A549 (cell line): ENCODE measurements at regions not wholly inside any gene's neighbourhood (a gene's known extent, or its start where the extent isn't known, plus 50 kb on each side); places are given as distances from the start of the nearest gene placed in this dataset.

Experiments
- ATAC-seq, 2 experiments: fragments of 200-7000 bp in 1 of 2; fragments of >200 bp in 1 of 2; cut with Nextera tagmentation in 1 of 2; cut with Tn5 transposase in 1 of 2; 3 replicates each; pipeline versions ENCODE4 v1.8.0 to v1.9.1; 2018 to 2020; ENCODE audit warnings: mild to moderate bottlenecking in 1 of 2, moderate library complexity in 1 of 2
- CTCF ChIA-PET: fragments of 300-600 bp; sonication (Branson Sonifier 250); formaldehyde crosslinking; extraction: SDS; loops from one replicate; lab custom pipeline; 2021; ENCODE audit warnings: antibody characterized with exemption, inconsistent platforms; lab: Yijun Ruan, JAX
- POLR2A ChIA-PET: fragments of 350-600 bp; formaldehyde crosslinking; extraction: SDS; loops from one replicate; lab custom pipeline; 2021; ENCODE audit warnings: antibody characterized with exemption, inconsistent platforms; lab: Yijun Ruan, JAX
- DNase-seq, 2 experiments: peaks; one replicate each; pipeline versions ENCODE4 v3.0.0 to v3.0.0-alpha.2; 2011 to 2016; ENCODE audit warnings: low read depth in 1 of 2, low spot score in 1 of 2
- FAIRE-seq: peaks from 2 replicates; lab custom pipeline; 2011; peaks lifted over from hg19 to GRCh38; lab: Jason Lieb, UNC
- H3K27ac ChIP-seq, 2 experiments: fragments of >200 bp; sonication (Bioruptor Twin); formaldehyde crosslinking; 3 replicates each; pipeline ENCODE4 v1.5.1; 2016 to 2017
- H3K4me1 ChIP-seq: fragments of >200 bp; sonication (Bioruptor Twin); formaldehyde crosslinking; 3 replicates; pipeline ENCODE4 v1.6.1; 2016
- H3K4me2 ChIP-seq: fragments of >200 bp; sonication (Bioruptor Twin); formaldehyde crosslinking; 3 replicates; pipeline ENCODE4 v1.6.1; 2016
- H3K4me3 ChIP-seq: fragments of >200 bp; sonication (Bioruptor Twin); formaldehyde crosslinking; 3 replicates; pipeline ENCODE4 v1.5.1; 2016
- H3K9me3 ChIP-seq: fragments of >200 bp; sonication (Bioruptor Twin); formaldehyde crosslinking; 3 replicates; pipeline ENCODE4 v1.6.1; 2016
- CHD2 ChIP-seq: fragments of 150-350 bp; IDR thresholded peaks from 2 replicates; pipeline ENCODE4 v1.6.1; 2014; ENCODE audit warnings: low read length; ENCODE audit not compliant: partially characterized antibody
- HOXB13 ChIP-seq: fragments of 250-450 bp; sonication (Bioruptor Pico); IDR thresholded peaks from 2 replicates; pipeline ENCODE4 v1.5.0; 2020; ENCODE audit warnings: low read depth, mild to moderate bottlenecking, moderate library complexity
- HOXB5 ChIP-seq: fragments of 250-450 bp; sonication (Bioruptor Pico); IDR thresholded peaks from 2 replicates; pipeline ENCODE4 v1.5.0; 2020; ENCODE audit warnings: mild to moderate bottlenecking, moderate library complexity
- JUN ChIP-seq, 2 experiments: fragments of >200 bp; sonication (Bioruptor Twin); formaldehyde crosslinking; IDR thresholded peaks; 2 replicates in 1 of 2; 3 replicates in 1 of 2; pipeline ENCODE4 v1.6.1; 2016 to 2017
- JUNB ChIP-seq: fragments of >200 bp; sonication (Bioruptor Twin); formaldehyde crosslinking; IDR thresholded peaks from 2 replicates; pipeline ENCODE4 v1.6.1; 2016
- MAZ ChIP-seq: fragments of 150-350 bp; IDR thresholded peaks from 2 replicates; pipeline ENCODE4 v1.6.1; 2014; ENCODE audit warnings: antibody characterized with exemption, low read depth, low read length, borderline replicate concordance
- NPAS2 ChIP-seq: fragments of 250-450 bp; sonication (Bioruptor Pico); IDR thresholded peaks from 2 replicates; pipeline ENCODE4 v1.8.0; 2022; ENCODE audit warnings: mild to moderate bottlenecking, moderate library complexity, borderline replicate concordance
- PHF8 ChIP-seq: fragments of 200-600 bp; sonication (generic); IDR thresholded peaks from 2 replicates; pipeline ENCODE4 v1.6.1; 2016; ENCODE audit warnings: low read depth, mild to moderate bottlenecking, antibody characterized with exemption, moderate library complexity, borderline replicate concordance
- RAD21 ChIP-seq, 2 experiments: fragments of >200 bp in 1 of 2; sonication (Bioruptor Twin) in 1 of 2; formaldehyde crosslinking in 1 of 2; IDR thresholded peaks in 1 of 2; conservative IDR thresholded peaks in 1 of 2; 2 replicates in 1 of 2; 3 replicates in 1 of 2; pipeline ENCODE4 v1.6.1; 2012 to 2018; ENCODE audit warnings: inconsistent platforms in 1 of 2
- RARB ChIP-seq: fragments of 250-450 bp; sonication (Bioruptor Pico); IDR thresholded peaks from 2 replicates; pipeline ENCODE4 v1.8.0; 2021; ENCODE audit warnings: mild to moderate bottlenecking, moderate library complexity
- RFX5 ChIP-seq: fragments of 450-650 bp; IDR thresholded peaks from 2 replicates; pipeline ENCODE4 v1.7.1; 2014; ENCODE audit warnings: antibody characterized with exemption, mild to moderate bottlenecking, moderate library complexity
- TFCP2L1 ChIP-seq: fragments of 250-450 bp; sonication (Bioruptor Pico); IDR thresholded peaks from 2 replicates; pipeline ENCODE4 v1.5.0; 2021; ENCODE audit warnings: mild to moderate bottlenecking
- ZC3H11A ChIP-seq: fragments of 450-650 bp; IDR thresholded peaks from 2 replicates; pipeline ENCODE4 v1.6.1; 2014; ENCODE audit warnings: antibody characterized with exemption, mild to moderate bottlenecking
- WGBS: methylation state at CpG from one replicate; pipeline ENCODE4 v1.1.6; 2017; ENCODE audit errors: missing lambda C conversion rate; 5-methylcytosine and 5-hydroxymethylcytosine counted together
- TF ChIP-seq, protein P1 (sequence below): IDR thresholded peaks from 2 replicates; pipeline ENCODE4 v1.6.1; 2012
- TF ChIP-seq, protein P2 (sequence below): fragments of 450-650 bp; IDR thresholded peaks from 2 replicates; pipeline ENCODE4 v1.6.1; 2014; ENCODE audit warnings: antibody characterized with exemption
- TF ChIP-seq, protein P3 (sequence below): fragments of >200 bp; sonication (Bioruptor Twin); formaldehyde crosslinking; IDR thresholded peaks from 3 replicates; pipeline ENCODE4 v1.6.1; 2016
- TF ChIP-seq, protein P4 (sequence below): IDR thresholded peaks from 2 replicates; pipeline ENCODE4 v1.6.1; 2012; ENCODE audit warnings: low read depth, borderline replicate concordance
- TF ChIP-seq, protein P5 (sequence below): fragments of 250-450 bp; sonication (Bioruptor Pico); IDR thresholded peaks from 2 replicates; pipeline ENCODE4 v1.5.0; 2021; ENCODE audit warnings: mild to moderate bottlenecking, moderate library complexity, borderline replicate concordance

DNA sequence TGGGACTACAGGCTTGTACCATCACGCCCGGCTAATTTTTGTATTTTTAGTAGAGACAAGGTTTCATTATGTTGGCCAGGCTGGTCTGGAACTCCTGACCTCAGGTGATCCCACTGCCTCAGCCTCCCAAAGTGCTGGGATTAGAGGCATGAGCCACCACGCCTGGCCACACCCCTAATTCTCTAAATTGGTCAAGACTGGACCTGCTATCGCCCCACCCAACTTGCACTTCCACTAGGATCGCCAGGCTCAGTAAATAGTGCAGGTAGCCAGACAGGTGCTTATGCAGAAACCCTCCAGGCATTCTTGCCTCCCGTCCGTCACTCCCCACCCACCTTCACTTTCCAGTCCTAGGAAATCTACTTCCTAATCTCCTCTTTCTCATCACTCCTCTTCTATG lies 481.4 kb upstream of the EEF2KMT start:
- WGBS: 11% methylated on average over 7 of the region's 7 CpGs
- H3K4me3 ChIP-seq: no peak overlapping the region
- ATAC-seq (no peak), DNase-seq (no peak), FAIRE-seq (no peak)
- H3K4me2 ChIP-seq: no peak overlapping the region
- H3K27ac ChIP-seq: no peak overlapping the region
- H3K4me1 ChIP-seq: no peaks in the 10 kb centered on the region
- no peaks in the 10 kb centered on the region for H3K9me3 ChIP-seq
- POLR2A ChIA-PET: no interaction called here
- TF ChIP-seq JUN (IDR thresholded peaks at IDR 0.05) (no peak), TFCP2L1 (CRISPR knock-in tag) (no peak), PHF8 (no peak)
- CTCF ChIA-PET: no interaction called here

DNA sequence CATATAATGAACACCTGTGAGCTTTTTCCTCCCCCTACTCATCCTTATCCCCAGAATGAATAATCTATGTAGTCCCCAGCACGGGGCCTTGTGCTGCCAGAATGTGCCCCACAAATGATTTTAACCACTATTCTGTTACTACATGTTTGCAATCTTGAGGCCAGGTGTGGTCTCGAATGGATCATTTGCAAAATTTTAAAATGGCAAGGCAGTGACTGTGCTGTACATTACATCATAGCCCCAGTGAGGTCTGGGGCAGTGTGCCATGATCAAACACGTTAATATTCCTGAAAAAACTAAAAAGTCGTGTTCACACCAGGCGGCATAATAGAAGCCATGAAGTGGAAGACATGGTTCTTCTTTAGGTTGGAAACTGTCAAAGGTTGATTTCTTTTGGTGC lies 479.9 kb upstream of the EEF2KMT start:
- TF ChIP-seq HOXB5 (CRISPR knock-in tag) (no peak), CHD2 (no peak), RFX5 (no peak), HOXB13 (CRISPR knock-in tag) (no peak), PHF8 (no peak), RARB (CRISPR knock-in tag) (no peak)
- TF ChIP-seq, protein P1, sequence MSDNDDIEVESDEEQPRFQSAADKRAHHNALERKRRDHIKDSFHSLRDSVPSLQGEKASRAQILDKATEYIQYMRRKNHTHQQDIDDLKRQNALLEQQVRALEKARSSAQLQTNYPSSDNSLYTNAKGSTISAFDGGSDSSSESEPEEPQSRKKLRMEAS: no peak
- TF ChIP-seq, protein P2, sequence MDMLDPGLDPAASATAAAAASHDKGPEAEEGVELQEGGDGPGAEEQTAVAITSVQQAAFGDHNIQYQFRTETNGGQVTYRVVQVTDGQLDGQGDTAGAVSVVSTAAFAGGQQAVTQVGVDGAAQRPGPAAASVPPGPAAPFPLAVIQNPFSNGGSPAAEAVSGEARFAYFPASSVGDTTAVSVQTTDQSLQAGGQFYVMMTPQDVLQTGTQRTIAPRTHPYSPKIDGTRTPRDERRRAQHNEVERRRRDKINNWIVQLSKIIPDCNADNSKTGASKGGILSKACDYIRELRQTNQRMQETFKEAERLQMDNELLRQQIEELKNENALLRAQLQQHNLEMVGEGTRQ: no peak
- TF ChIP-seq, protein P3, sequence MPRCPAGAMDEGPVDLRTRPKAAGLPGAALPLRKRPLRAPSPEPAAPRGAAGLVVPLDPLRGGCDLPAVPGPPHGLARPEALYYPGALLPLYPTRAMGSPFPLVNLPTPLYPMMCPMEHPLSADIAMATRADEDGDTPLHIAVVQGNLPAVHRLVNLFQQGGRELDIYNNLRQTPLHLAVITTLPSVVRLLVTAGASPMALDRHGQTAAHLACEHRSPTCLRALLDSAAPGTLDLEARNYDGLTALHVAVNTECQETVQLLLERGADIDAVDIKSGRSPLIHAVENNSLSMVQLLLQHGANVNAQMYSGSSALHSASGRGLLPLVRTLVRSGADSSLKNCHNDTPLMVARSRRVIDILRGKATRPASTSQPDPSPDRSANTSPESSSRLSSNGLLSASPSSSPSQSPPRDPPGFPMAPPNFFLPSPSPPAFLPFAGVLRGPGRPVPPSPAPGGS: no peak
- FAIRE-seq (no peak), ATAC-seq (no peak), DNase-seq (no peak)
- CTCF ChIA-PET: interaction anchor here (0.8 kb wide), 1 partner anchor 39 kb away, joined by 4 read pairs; no protein-coding TSS in a partner anchor
- Histone ChIP-seq H3K4me3 (no peak overlapping the region), H3K4me2 (no peak overlapping the region), H3K4me1 (no peaks in the 10 kb centered on the region), H3K9me3 (no peaks in the 10 kb centered on the region), H3K27ac (no peak overlapping the region)
- 27% methylated on average over 5 of the region's 5 CpGs for WGBS
- POLR2A ChIA-PET: no interaction called here

DNA sequence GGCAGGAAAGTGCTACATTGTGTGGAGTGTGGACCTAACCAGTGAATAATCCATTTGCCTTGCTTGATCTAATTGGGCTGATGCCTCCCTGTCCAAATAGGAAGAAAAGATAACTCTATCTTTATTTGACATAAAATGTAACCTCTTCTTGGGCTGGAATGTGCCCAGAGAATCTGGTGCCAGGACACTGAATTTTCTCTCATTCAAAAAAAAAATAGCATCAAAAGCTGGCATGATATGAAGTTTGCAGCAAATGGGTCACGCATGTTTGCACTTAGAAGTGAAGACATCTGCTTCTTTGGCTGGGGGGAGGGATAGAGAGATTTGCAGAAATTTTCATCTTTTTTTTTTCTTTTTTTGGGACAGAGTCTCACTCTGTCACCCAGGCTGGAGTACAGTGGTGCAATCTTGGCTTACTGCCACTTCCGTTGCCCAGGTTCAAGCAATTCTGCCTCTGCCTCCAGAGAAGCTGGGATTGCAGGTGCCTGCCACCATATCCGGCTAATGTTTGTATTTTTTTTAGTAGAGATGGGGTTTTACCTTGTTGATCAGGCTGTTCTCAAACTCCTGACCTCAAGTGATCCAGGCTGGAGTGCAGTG lies 478.2 kb upstream of the EEF2KMT start:
- Histone ChIP-seq H3K9me3 (no peaks in the 10 kb centered on the region), H3K4me2 (no peak overlapping the region), H3K4me1 (no peaks in the 10 kb centered on the region), H3K4me3 (no peak overlapping the region), H3K27ac (no peak overlapping the region)
- WGBS: 31% methylated on average over 3 of the region's 3 CpGs
- no peak for DNase-seq
- TF ChIP-seq JUN (IDR thresholded peaks at IDR 0.05) (no peak), NPAS2 (CRISPR knock-in tag) (no peak), JUNB (no peak), ZC3H11A (no peak)
- no peak for FAIRE-seq
- POLR2A ChIA-PET: no interaction called here
- CTCF ChIA-PET: no interaction called here
- ATAC-seq: no peak

DNA sequence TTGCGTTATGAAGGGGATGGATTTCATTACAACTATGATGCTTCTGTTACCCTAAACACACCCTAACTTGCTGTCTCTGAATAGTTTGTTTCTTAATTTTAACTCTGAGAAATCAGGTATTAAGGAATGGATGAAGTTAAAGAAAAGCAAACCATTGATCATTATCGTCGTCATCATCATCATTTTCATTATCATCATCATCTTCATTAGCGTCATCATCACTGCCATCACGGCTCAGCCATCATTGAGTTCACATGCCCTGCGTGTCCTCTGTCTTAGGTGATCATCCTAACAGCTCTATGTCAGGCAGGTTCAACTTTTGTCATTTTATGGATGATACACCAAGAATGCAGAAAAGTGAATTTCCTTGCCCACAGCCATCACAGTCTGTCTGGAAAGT lies 477.5 kb upstream of the EEF2KMT start:
- FAIRE-seq (no peak), ATAC-seq (no peak), DNase-seq (no peak)
- CTCF ChIA-PET: no interaction called here
- 13% methylated on average over 6 of the region's 6 CpGs for WGBS
- POLR2A ChIA-PET: no interaction called here
- Histone ChIP-seq H3K4me2 (no peak overlapping the region), H3K4me3 (no peak overlapping the region), H3K9me3 (no peaks in the 10 kb centered on the region), H3K4me1 (no peaks in the 10 kb centered on the region), H3K27ac (no peak overlapping the region)
- TF ChIP-seq, protein P2: no peak
- TF ChIP-seq, protein P4, sequence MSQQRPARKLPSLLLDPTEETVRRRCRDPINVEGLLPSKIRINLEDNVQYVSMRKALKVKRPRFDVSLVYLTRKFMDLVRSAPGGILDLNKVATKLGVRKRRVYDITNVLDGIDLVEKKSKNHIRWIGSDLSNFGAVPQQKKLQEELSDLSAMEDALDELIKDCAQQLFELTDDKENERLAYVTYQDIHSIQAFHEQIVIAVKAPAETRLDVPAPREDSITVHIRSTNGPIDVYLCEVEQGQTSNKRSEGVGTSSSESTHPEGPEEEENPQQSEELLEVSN: no peak
- TF ChIP-seq RAD21 (conservative IDR thresholded peaks at IDR 0.05 in 1 of 2, IDR thresholded peaks at IDR 0.05 in 1 of 2) (no peak), HOXB13 (CRISPR knock-in tag) (no peak), MAZ (no peak)
- TF ChIP-seq, protein P5, sequence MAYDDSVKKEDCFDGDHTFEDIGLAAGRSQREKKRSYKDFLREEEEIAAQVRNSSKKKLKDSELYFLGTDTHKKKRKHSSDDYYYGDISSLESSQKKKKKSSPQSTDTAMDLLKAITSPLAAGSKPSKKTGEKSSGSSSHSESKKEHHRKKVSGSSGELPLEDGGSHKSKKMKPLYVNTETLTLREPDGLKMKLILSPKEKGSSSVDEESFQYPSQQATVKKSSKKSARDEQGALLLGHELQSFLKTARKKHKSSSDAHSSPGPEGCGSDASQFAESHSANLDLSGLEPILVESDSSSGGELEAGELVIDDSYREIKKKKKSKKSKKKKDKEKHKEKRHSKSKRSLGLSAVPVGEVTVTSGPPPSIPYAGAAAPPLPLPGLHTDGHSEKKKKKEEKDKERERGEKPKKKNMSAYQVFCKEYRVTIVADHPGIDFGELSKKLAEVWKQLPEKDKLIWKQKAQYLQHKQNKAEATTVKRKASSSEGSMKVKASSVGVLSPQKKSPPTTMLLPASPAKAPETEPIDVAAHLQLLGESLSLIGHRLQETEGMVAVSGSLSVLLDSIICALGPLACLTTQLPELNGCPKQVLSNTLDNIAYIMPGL (CRISPR knock-in tag): no peak
